Kasumi-1 (cell line): ENCODE measurements at regions not wholly inside any gene's neighbourhood (a gene's known extent, or its start where the extent isn't known, plus 50 kb on each side); places are given as distances from the start of the nearest gene placed in this dataset.
"Not testable (repeated sequence)": the region's sequence is repeated elsewhere in the genome, so short reads cannot be mapped to it uniquely, and the experiment has no call there.

Experiments used
- DNase-seq, 2 experiments: peaks; one replicate each; lab custom pipeline; 2025; lab: John Stamatoyannopoulos, UW

DNA sequence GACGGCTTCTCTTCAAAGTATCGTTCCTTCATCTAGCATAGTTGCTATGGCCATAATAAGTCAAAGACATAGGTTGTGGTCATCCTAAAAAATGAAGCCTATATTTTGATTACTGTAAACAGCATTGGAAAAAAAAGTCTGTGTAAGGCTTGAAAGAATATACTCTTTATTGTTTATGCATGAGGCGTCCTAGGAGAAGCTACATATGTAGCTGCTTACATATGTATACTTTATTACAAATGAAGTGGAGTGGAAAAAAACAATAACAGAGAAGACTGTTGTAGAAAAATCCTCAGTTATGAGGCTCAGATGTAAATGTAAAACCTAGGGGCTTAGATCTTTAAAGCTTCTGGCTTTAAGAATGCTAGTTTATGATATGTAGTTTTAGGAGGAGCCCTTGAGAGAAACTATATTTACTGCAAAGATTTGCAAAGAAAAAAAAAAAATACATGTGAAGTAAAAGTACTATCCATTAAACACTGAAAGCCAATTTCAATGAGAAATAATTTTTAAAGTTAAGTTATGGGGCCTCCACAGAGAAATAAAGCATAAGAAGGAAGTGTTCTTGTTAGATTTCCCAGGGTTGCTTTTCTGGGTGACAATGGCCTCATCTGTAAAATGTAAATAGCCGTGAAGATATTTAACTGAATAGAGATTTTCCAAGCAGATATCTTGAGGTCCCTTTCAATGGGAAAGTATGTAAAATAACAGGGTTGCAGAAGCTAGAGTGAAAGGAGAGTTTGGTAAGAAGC lies 598.2 kb downstream of the TRIML1 start:
- no peak for DNase-seq

DNA sequence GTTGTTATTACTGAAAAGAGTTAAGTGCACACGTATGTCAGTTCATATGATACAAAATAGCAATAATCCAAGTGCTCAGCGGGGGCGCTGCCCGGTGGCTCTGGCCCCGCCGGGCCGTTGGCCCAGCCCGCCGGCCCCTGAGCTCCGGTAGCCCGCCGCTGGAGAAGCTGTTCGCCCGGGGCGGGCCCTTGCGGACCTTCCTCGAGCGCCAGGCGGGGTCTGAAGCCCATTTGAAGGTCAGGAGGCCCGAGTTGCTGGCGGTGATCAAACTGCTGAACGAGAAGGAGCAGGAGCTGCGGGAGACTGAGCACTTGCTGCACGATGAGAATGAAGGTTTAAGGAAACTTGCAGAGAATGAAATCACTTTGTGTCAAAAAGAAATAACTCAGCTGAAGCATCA lies 599.0 kb downstream of the TRIML1 start:
- DNase-seq = not testable (repeated sequence)

DNA sequence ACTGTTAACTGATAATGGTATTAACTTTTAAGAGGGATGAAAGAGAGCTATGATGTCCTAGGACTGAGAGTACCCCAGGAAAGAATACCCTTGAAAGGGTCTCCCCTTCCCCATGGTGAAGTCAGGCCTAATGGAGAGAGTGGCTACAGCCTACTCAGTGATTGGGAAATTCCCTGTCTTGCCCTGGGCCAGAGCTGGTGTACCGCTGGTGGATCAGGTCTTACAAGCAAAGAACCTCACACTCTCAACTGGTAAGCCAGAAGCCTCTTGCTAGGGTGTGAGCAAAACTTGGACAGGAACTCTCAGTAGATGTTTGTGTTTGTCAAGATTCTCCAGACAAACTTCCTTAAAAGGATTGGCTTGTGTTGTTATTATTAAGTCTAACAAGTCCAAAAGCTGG lies 600.9 kb downstream of the TRIML1 start:
- not testable (repeated sequence) for DNase-seq

DNA sequence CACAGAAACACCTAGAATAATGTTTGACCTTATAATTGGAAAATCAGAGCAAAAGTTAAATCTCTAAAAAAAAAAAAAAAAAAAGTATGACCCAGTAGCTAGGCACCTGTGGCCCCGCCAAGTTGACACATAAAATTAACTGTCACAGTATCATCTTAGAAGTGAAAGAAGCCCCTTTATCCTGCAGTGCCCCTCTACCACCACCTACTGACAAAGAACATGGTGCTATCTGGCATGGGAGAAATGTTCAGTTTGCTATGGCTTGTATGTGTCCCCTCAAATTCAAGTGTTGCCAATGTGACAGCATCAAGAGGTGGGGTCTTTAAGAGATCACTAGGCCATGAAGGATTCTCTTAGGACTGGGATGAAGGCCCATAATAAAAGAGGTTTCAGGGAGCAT lies 601.5 kb downstream of the TRIML1 start:
- DNase-seq = not testable (repeated sequence)

DNA sequence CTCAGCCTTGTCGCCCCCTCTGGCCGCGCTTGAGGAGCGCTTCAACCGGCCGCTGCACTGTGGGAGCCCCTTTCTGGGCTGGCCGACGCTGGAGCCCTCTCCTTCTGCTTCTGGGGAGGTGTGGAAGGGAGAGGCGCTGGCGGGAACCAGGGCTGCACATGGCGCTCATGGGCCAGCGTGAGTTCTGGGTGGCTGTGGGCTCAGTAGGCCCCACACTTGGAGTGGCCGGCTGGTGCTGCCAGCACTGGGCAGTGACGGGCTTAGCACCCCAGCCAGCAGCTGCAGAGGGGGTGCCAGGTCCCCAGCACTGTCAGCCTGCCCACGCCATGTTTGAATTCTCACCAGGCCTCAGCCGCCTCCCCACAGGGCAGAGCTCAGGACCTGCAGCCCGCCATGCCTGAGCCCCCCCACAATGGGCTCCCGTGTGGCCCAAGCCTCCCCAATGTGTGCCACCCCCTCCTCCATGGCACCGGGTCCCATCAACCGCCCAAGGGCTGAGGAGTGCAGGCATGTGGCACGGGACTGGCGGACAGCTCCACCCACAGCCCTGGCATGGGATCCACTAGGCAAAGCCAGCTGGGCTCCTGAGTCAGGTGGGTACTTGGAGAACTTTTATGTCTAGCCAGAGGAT lies 615.2 kb downstream of the TRIML1 start:
- DNase-seq = no peak

DNA sequence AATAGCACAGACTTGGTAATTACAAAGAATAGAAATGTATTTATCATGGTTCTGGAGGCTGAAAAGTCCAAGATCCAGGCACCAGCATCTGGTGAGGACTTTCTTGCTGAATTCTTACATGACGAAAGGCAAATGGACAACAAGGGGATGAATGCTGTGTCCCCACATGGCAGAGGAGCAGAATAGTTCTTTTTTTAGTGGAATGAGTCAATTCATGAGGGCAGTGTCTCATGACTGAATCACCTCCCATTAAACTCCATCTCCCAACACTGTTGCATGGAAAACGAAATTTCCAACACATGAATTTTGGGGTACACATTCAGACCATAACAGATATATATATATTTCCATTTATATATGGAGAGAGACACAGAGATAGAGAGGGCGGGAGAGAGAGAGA lies 628.3 kb downstream of the TRIML1 start:
- DNase-seq = no peak

DNA sequence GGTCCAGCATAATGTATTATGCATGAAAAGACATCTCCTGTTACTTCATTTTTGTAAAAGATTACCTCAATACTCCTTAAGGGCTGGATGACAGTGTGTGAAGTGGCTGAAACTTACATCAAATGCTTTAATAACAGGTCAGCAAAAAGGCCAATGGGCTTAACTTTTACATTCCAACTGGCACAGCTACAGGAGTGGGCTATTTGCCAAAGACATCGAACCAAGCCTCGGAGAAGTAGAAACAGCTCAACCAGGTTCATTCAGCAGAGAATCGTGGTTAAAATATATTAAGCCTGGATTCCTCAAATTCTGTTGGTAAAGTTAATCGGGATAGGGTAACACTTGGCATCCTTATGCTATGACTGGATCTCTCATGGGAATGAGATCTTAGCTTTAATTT lies 639.7 kb downstream of the TRIML1 start:
- no peak for DNase-seq

DNA sequence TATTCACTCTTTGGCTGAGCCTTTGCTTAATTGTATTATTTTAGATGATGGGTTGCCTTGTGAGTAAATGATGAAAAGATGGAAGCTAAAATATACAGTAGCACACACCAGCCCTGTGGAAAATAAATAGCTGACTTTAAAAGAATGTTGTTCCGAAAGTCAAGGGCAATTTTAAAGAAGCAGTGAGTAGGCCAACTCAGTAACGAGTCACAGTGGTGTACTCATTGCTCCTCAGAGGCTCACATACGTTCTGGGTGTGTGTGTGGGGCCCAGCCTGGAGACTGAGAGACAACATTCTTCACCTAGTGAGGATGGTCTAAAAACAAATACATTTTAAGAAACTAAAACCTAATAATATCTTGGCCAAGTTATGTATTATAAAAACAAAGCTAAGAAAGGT lies 640.3 kb downstream of the TRIML1 start:
- DNase-seq = no peak

DNA sequence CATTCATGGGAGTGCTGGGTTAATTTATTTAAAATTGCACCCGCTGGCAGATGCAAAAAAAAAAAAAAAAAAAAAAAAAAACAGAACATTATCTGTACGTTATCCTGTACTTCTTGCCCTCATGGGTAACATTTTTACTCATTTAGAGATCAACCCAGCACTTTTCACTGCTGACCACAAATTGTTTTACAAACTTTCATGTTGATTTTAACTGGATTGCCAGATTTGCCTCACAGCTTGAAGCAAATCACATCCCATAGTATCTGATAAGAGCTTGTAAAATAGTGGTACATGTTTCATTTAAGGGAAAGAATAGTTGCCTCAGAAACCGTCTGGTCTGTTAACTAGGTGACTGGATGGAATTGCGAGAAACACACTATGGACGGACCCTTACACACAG lies 640.8 kb downstream of the TRIML1 start:
- no peak for DNase-seq

DNA sequence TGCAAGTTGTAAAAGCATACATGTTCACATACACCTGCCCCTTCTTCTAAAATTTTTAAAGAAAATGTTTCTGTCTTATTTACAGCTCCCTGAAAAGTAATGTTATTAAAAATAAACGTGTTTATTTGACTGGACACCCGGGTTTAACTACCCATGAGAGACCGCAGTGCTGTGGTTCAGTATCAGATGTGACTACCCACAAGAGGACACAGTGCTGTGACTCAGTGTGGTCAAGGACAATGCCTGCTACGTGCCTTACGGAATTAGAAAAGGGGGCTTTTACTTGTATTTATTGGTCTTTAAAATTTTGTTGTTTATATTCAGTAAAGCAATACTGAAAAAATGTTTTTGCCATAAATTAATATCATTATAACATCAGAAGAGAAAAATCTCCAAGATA lies 641.4 kb downstream of the TRIML1 start:
- DNase-seq = no peak

DNA sequence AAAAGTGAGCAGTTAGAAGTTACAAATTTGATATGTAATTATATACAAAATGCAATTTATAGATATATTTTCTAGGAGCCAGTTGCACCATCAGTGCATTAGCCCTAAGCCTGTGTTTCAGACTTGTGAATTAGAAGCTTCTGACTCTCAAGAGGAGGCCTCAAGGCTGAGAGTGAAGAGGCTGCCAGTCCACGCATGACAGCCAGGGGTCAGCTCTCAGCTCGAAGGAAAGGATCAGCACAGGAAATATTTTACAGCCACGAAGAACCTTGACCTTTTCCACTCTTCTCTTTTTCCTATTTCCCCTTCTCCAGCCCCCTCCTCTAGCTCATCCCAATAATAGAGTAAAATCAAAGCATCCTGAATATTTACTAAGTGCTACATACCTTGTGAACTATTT lies 642.4 kb downstream of the TRIML1 start:
- peak; percentile 47 to 48 for DNase-seq

DNA sequence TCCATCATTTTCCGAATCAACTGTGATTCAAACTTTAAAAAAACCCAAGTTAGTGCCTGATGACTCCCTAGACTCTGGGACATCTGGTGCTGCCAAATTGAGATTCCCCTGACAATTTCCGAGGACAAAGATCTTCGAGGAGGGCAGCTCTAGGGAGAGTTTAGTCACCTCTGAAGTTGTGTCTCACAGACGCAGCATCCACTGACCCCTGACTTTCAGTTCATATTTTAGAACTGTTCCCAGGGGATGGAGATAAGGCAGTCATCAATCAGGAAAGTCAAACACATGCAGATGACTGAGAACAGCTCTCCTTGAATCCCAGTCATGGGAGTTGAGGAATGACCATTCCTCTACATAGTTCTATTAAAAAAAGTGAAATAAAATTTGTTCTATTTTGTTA lies 643.9 kb downstream of the TRIML1 start:
- DNase-seq = no peak

DNA sequence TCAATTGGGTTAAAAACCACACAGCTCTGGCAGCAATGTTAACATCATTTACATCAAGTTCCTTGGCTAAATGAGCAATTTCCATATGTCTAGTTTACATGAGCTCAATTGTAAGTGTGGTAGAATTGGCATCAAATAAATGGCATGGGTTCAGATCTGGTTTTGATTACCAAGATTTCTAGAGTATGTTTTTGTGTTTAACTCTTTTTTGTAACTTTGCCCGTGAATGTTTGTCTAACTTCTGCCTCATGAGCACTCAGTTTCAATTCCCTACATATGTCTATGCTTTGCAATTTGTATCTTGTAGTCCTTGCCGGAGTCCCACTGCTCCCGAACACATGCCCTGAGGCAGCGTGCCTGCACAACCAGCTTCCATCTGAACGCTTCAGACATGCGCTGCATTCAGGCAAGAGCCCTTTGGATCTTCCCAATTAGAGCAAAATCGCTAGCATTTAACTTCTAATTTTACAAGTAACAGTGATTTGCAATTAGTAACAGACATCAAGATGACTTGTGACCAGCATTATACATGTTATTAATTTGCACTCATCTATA lies 644.4 kb downstream of the TRIML1 start:
- no peak for DNase-seq

DNA sequence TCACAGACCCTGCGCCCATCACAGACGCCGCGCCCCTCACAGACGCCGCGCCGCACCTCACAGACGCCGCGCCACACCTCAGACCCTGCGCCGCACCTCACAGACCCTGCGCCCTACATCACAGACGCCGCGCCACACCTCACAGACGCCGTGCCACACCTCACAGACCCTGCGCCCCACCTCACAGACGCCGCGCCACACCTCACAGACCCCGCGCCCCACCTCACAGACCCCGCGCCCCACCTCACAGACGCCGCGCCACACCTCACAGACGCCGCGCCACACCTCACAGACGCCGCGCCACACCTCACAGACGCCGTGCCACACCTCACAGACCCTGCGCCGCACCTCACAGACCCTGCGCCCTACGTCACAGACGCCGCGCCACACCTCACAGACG lies 657.4 kb downstream of the TRIML1 start:
- DNase-seq = not testable (repeated sequence)

DNA sequence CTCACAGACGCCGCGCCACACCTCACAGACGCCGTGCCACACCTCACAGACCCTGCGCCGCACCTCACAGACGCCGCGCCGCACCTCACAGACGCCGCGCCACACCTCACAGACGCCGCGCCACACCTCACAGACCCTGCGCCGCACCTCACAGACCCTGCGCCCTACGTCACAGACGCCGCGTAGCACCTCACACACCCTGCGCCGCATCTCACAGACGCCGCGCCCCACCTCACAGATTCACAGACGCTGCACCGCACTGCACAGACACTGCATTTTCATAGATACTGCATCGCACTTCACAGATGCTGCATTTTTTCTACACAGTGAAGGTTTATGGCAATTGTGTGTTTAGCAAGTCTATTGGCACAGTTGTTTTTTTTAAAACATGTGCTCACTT lies 657.8 kb downstream of the TRIML1 start:
- not testable (repeated sequence) for DNase-seq

DNA sequence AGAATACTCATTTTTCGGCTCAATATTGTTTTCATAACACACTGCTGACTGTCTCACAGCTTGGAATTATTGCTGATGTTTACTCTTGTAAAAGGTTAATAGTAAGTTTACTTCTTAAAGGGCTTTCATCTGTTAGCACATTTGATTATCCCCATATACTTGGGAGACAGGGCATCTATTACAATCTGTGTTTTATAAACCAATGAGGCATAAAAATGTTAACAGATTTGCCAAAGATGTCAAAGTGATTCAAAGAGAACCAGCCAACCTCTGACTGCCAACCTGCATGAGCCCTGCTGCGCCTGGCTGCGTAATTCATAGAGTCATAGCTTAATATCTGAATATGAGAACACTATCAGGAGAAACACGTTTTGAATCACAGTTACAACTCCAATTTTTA lies 665.6 kb downstream of the TRIML1 start:
- no peak for DNase-seq

DNA sequence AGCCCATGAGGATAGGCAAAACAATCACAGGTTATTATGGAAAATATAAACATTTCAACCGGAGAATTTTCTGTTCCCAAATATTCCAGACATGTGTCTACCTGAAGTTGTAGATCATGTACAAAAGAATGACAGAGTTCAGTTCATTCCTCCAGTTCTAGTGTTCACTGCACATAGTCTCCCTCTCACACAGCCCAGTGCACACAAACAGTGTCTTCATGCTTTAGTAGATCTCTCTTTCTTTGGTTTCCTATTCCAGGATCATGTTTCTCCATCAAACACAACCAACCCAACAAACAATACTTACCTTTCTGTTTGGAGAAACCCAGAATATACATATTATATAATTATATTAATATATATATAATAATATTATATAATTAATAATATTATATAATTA lies 671.9 kb downstream of the TRIML1 start:
- DNase-seq = no peak

DNA sequence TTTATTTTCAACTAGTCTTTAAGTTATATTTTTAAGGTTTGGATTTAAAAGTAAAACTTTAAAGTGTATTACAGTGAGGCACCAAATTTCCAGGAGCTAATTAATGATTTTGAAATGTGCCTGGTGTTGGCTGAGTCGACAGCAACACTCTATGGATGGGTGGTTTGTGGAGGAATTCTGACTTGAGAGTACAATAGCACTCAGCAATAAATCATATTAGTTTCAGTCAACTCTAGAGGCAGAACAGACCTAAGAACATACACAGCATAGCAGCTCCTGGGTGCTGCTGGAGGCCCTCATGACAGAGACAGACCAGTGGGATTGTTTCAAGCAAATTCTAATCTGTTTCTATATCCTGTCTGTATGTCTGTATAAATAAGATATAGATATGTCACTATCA lies 673.4 kb downstream of the TRIML1 start:
- DNase-seq = no peak

DNA sequence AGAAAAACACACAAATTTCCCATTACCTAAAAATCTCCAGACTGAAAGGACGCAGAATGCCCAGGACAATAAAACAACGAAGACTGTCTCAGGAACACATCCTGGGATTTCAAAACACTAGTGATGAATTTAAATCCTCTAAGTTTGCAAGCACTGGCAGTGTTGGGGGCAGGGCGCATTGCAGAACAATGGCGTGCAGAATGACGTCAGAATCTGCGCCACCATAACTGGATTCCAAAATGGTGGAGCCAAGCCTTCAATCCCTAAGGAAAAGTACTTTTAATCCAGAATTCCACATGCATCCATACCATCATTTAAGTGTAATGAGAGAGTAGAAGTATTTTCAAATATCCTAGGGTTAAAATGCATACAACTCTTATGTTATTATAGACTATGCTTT lies 679.1 kb downstream of the TRIML1 start:
- no peak for DNase-seq

DNA sequence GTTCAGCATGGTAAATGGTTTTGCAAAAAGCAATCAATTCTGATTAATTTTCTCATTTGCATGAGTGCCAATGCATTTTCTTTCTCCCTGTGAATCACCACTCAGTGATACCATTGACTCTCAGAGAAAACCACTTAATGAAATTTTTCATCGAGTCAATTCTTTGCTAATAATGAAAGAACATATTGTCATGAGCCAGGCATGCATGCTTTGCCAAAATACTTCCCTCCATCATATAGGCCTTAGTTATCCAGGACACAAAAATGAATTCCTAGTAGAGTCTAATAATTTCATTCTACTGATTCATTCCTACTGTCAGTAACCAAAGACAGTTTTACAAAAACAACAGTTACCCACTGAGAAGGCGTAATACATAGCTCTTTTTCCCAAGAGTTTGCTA lies 680.0 kb downstream of the TRIML1 start:
- DNase-seq = no peak

DNA sequence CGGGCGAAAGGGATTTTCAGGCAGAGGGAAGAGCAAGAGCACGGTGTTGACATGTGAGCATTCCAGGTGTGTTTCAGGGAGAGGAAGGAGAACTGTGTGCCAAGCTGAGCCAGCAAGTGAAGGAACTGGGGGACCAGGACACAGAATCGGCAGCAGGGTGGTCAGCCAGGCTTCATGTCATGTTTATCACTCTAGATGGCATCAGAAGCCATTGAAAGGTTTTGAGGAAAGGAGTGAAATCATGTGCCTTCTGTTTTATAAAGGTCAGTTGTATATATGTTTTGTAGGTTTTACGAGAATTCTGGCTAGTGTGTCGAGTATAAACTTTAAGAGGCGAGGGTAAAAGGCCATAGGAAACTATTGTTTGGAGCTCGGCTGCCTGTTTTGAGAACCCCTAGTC lies 682.3 kb downstream of the TRIML1 start:
- DNase-seq = no peak

DNA sequence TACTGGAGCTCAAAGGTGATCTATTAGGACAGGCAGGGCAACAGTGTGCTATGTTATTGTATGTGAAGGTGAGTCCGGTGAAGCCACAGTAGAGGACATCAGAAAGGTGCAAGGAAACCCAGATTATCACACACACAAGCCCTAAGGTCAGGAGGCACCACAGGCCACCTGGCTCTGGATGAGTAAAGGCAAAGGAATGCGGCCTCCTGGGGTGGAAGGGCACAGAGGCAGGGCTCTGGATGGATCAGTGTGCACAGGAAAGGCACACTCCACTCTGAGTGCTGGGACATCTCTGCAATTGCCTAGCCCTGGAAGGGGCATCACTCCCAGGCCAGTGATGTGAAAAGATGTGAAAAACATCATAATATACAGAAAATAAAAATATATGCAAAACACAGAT lies 683.5 kb downstream of the TRIML1 start:
- DNase-seq = no peak

DNA sequence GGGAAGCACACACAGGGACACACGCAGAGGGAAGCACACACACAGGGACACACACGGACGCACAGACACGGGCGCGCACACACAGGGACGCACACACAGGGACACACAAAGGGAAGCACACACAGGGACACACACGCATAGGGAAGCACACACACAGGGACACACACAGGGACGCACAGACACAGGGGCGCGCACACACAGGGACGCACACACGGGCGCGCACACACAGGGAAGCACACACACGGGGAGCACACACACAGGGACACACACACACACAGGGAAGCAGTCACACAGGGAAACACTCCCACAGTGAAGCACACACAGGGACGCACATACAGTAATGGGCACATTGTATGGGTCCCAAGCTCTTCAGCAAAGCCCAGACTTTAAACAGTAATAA lies 685.3 kb downstream of the TRIML1 start:
- no peak for DNase-seq

DNA sequence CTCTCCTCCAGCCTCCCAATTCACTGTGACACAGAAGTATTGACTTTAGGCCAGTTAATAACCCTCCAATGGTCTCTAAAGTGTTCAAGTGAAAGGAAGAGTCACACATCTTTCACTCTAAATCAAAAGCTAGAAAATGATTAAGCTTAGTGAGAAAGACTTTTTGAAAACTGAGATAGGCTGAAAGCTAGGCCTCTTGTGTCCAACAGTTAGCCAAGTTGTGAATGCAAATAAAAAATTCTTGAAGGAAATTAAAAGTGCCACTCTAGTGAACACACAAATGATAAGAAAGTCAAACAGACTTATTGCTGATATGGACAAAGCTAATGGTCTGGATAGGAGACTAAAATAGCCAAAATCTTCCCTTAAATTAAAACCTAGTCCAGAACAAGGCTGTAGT lies 687.2 kb downstream of the TRIML1 start:
- no peak for DNase-seq
